HG03342 (cell line): ENCODE measurements at regions not wholly inside any gene's neighbourhood (a gene's known extent, or its start where the extent isn't known, plus 50 kb on each side); places are given as distances from the start of the nearest gene placed in this dataset.
"Not testable (repeated sequence)": the region's sequence is repeated elsewhere in the genome, so short reads cannot be mapped to it uniquely, and the experiment has no call there.

Experiments used
- ATAC-seq: cut with Tn5 transposase; IDR thresholded peaks from one replicate; pipeline ENCODE4 v1.9.1; 2021; ENCODE audit warnings: mild to moderate bottlenecking, moderate library complexity; ENCODE audit not compliant: unreplicated experiment

GRCh38 chr6:28825732-28826293, 98.0 kb downstream of the TRIM27 start:
- ATAC-seq = no peak

GRCh38 chr6:28831683-28832082, 92.1 kb downstream of the TRIM27 start:
- ATAC-seq = not testable (repeated sequence)

DNA sequence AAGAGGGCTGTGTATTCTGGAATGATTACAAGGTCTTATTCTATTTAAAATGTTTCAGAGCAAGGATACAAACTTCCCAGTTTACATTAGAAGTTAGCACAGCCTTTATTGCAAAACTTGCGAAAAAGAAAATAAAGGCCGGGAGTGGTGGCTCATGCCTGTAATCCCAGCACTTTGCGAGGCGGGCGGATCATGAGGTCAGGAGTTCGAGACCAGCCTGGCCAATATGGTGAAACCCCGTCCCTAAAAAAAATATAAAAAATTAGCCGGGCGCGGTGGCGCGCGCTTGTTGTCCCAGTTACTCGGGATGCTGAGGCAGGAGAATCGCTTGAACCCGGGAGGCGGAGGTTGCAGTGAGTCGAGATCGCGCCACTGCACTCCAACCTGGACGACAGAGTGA, 87.1 kb downstream of the TRIM27 start:
- ATAC-seq = not testable (repeated sequence)

DNA sequence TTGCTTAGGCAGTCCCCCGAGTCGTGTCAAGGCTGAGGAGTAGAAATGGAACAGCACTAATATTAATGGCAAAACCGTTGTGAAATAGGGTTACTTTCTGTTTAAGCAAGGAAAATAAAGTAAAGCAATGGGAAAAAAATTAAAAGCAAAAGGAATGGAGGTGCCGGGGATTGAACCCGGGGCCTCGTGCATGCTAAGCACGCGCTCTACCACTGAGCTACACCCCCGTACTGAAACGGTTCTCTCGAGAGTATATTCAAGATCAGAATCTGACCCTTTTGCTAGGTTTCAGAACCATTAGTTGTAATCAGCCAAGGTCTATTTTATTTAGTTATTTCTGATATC, 85.5 kb downstream of the TRIM27 start:
- ATAC-seq = peak; percentile 38

DNA sequence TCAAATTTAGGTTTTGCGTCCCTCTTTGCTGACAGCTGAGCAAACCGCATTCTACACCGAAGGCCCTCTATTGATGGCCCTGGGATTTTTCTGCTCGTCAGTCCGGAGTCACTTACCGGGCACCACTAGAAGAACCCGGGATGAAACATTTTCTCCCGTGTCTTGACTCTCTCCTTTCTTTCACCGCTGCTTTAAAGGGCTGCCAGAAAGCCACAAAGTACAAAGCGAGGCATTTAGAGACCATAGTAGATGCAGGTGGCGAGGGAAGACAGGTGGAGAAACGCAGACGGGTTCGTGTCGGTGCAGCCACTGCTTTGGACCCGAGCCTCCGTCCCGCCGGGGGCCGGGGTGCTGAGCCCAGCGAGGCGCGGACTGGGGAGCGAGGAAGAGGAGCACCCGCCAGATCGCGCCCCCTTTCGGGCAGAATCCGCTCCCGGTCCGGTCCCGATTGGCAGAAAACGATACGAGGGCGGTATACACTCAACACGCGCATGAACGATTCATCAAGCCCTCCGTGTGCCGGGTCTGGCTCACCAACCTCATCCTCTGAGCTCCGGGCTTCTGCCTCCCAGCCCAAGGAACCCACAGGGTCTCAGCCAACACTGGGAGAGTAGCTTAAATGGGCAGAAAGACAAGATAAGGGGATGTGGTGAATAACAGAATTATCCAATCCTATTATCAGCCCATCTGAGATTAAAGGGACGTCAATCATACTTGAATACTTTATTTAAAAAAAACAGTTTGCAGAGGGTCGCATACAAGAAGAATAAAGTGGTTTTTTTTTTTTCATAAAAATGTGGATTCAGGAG, 84.9 kb downstream of the TRIM27 start:
- ATAC-seq = peak; percentile 58

DNA sequence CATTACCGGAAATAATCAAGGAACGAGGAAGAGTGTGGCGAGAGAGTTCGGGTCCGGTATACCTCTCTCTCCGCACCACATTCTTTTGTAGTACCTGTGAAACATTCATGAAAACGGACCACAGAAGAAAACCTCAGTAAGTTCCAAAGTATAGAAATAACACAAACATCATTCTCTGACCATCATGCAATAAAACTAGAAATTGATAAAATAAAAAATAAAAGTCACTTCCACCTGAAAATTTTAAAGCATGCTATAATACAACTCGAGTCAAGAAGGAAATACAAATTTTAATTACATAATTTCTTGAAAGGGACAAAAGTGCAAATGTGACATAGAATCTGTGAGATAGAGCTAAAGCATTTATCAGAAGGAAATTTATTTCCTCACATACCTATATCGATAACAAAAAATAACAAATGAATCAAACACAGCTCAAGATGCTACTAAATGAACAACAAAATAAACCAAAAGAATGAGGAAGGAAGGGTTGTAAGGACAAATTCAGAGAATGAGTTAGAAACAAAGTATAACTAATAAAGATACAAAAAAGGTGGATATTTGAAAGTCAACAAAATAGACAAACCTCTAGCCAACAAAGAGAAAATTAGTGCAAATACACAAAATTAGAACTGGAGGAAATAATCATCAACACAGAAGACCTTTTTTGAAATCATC, 84.2 kb downstream of the TRIM27 start:
- ATAC-seq = no peak

- ATAC-seq = no peak
Observed at GRCh38 chr6:28841290-28841689, 82.5 kb downstream of the TRIM27 start.

DNA sequence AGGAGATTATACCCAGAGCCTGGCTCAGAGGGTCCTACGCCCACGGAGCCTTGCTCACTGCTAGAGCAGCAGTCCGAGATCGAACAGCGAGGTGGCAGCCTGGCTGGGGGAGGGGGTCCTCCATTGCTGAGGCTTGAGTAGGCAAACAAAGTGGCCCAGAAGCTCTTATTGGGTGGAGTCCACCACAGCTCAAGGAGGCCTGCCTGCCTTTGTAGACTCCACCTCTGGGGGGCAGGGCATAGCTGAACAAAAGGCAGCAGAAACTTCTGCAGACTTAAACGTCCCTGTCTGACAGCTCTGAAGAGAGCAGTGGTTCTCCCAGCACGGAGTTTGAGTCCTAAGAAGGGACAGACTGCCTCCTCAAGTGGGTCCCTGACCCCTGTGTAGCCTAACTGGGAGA, 75.0 kb downstream of the TRIM27 start:
- not testable (repeated sequence) for ATAC-seq
